HCT116 (cell line): ENCODE measurements at regions not wholly inside any gene's neighbourhood (a gene's known extent, or its start where the extent isn't known, plus 50 kb on each side); places are given as distances from the start of the nearest gene placed in this dataset.

Source experiments
- ATAC-seq: fragments of 200-7000 bp; cut with Tn5 transposase; 2 replicates; pipeline ENCODE4 v1.9.1; 2020; ENCODE audit warnings: mild to moderate bottlenecking, moderate library complexity
- BruUV-seq: library from RNA; stranded (reverse); fragments of 400-500 nt; replicated peaks from 2 replicates; lab custom pipeline; 2021; lab: Mats Ljungman, UMichigan
- CTCF ChIA-PET: fragments of 300-600 bp; sonication (Branson Sonifier 250); formaldehyde crosslinking; loops from one replicate; lab custom pipeline; 2021; ENCODE audit warnings: antibody characterized with exemption; lab: Charles Lee
- POLR2A ChIA-PET: fragments of 300-600, 350-600 bp; sonication (Branson Sonifier 250); formaldehyde crosslinking; loops from one replicate; lab custom pipeline; 2021; ENCODE audit warnings: antibody characterized with exemption; lab: Charles Lee
- RAD21 ChIA-PET, 2 experiments: fragments of 300-600 bp; sonication (Branson Sonifier 250); formaldehyde crosslinking; loops; one replicate each; lab custom pipeline; 2023; ENCODE audit warnings: low total read pairs in 2 of 2; ENCODE audit not compliant: uncharacterized antibody in 2 of 2, unreplicated experiment in 2 of 2, low non-redundant PET in 1 of 2; lab: Charles Lee
- DNase-seq: peaks from one replicate; pipeline ENCODE4 v3.0.0-alpha.2; 2010; ENCODE audit warnings: low read depth, low spot score
- H2AFZ ChIP-seq: fragments of 200-600 bp; shearing (Covaris generic), sonication (generic); 2 replicates; pipeline ENCODE4 v1.6.1; 2017; ENCODE audit warnings: low read depth, mixed run types, mixed read lengths, antibody characterized with exemption, low read length; ENCODE audit not compliant: poor library complexity, severe bottlenecking
- H3K27ac ChIP-seq: 2 replicates; pipeline ENCODE4 v1.5.1; 2012; ENCODE audit warnings: low read depth, low read length
- H3K27me3 ChIP-seq: fragments of 200-600 bp; sonication (generic); 2 replicates; pipeline ENCODE4 v1.6.1; 2016; ENCODE audit warnings: mixed run types, low read length, mixed read lengths; ENCODE audit not compliant: insufficient read depth
- H3K36me3 ChIP-seq, 2 experiments: fragments of 200-500 bp in 1 of 2; fragments of 200-600 bp in 1 of 2; sonication (Bioruptor generic) in 1 of 2; sonication (generic) in 1 of 2; 2 replicates each; pipeline versions ENCODE4 v1.5.1 to v1.6.1; 2014 to 2016; ENCODE audit warnings: low read length in 2 of 2, inconsistent platforms in 1 of 2, mixed read lengths in 1 of 2, mixed run types in 1 of 2; ENCODE audit not compliant: insufficient read depth in 2 of 2, control insufficient read depth in 1 of 2
- H3K4me1 ChIP-seq, 2 experiments: fragments of 200-600 bp in 1 of 2; sonication (generic) in 1 of 2; 2 replicates each; pipeline versions ENCODE4 v1.5.1 to v1.6.1; 2012 to 2017; ENCODE audit warnings: low read length in 2 of 2, inconsistent platforms in 1 of 2, mild to moderate bottlenecking in 1 of 2, mixed read lengths in 1 of 2, mixed run types in 1 of 2, moderate library complexity in 1 of 2; ENCODE audit not compliant: insufficient read depth in 2 of 2, control insufficient read depth in 1 of 2
- H3K4me2 ChIP-seq: fragments of 200-600 bp; sonication (generic); 2 replicates; pipeline ENCODE4 v1.6.1; 2017; ENCODE audit warnings: mixed run types, low read length, mixed read lengths
- H3K4me3 ChIP-seq, 2 experiments: fragments of 200-600 bp in 1 of 2; sonication (generic) in 1 of 2; replicated peaks in 1 of 2; 2 replicates each; pipeline ENCODE4 v1.5.1; 2011 to 2016; ENCODE audit warnings: low read length in 2 of 2, control low read depth in 1 of 2, low read depth in 1 of 2, mild to moderate bottlenecking in 1 of 2, mixed read lengths in 1 of 2, mixed run types in 1 of 2
- H3K79me2 ChIP-seq: fragments of 200-600 bp; sonication (generic); 2 replicates; pipeline ENCODE4 v1.6.1; 2017; ENCODE audit warnings: mild to moderate bottlenecking, mixed run types, low read length, moderate library complexity, mixed read lengths; ENCODE audit not compliant: insufficient read depth
- H3K9ac ChIP-seq: fragments of 200-600 bp; sonication (generic); 2 replicates; pipeline ENCODE4 v1.6.1; 2016; ENCODE audit warnings: low read length, mixed read lengths
- H3K9me2 ChIP-seq: fragments of 200-600 bp; sonication (generic), shearing (Covaris generic); 2 replicates; pipeline ENCODE4 v1.6.1; 2017; ENCODE audit warnings: mixed run types, mild to moderate bottlenecking, moderate library complexity; ENCODE audit not compliant: insufficient read depth
- H3K9me3 ChIP-seq, 2 experiments: fragments of 200-500 bp in 1 of 2; fragments of 200-600 bp in 1 of 2; sonication (Bioruptor generic) in 1 of 2; sonication (generic) in 1 of 2; 2 replicates each; pipeline ENCODE4 v1.6.1; 2014 to 2017; ENCODE audit warnings: low read length in 2 of 2, mixed read lengths in 2 of 2, inconsistent platforms in 1 of 2, low read depth in 1 of 2, mild to moderate bottlenecking in 1 of 2, mixed run types in 1 of 2, moderate library complexity in 1 of 2; ENCODE audit not compliant: control insufficient read depth in 1 of 2, insufficient read depth in 1 of 2
- H4K20me1 ChIP-seq: fragments of 200-600 bp; sonication (generic), shearing (Covaris generic); 2 replicates; pipeline ENCODE4 v1.6.1; 2017; ENCODE audit warnings: mixed run types, mild to moderate bottlenecking, moderate library complexity; ENCODE audit not compliant: insufficient read depth
- ATF3 ChIP-seq: IDR thresholded peaks from 2 replicates; pipeline ENCODE4 v1.6.1; 2012
- CBX3 ChIP-seq: IDR thresholded peaks from 2 replicates; pipeline ENCODE4 v1.6.1; 2012; ENCODE audit warnings: low read depth
- CEBPB ChIP-seq: IDR thresholded peaks from 2 replicates; pipeline ENCODE4 v1.6.1; 2012; ENCODE audit warnings: low read depth
- EGR1 ChIP-seq: IDR thresholded peaks from 2 replicates; pipeline ENCODE4 v1.6.1; 2012; ENCODE audit warnings: low read depth
- ELF1 ChIP-seq: IDR thresholded peaks from 2 replicates; pipeline ENCODE4 v1.6.1; 2012; ENCODE audit warnings: low read depth, borderline replicate concordance
- FOSL1 ChIP-seq: IDR thresholded peaks from 2 replicates; pipeline ENCODE4 v1.6.1; 2012; ENCODE audit warnings: low read depth
- JUND ChIP-seq: IDR thresholded peaks from 2 replicates; pipeline ENCODE4 v1.6.1; 2012
- POLR2A ChIP-seq: IDR thresholded peaks from 2 replicates; pipeline ENCODE4 v1.7.0; 2011; ENCODE audit warnings: borderline replicate concordance; ENCODE audit not compliant: insufficient read depth, insufficient read length; ENCODE audit errors: extremely low read depth
- POLR2AphosphoS5 ChIP-seq: IDR thresholded peaks from 2 replicates; pipeline ENCODE4 v1.6.1; 2011; ENCODE audit warnings: mild to moderate bottlenecking, low read depth, low read length, moderate library complexity
- RAD21 ChIP-seq: IDR thresholded peaks from 2 replicates; pipeline ENCODE4 v1.6.1; 2012; ENCODE audit warnings: low read depth, mild to moderate bottlenecking
- SIN3A ChIP-seq: IDR thresholded peaks from 2 replicates; pipeline ENCODE4 v1.6.1; 2012; ENCODE audit warnings: low read depth
- SRF ChIP-seq: IDR thresholded peaks from 2 replicates; pipeline ENCODE4 v1.6.1; 2012; ENCODE audit warnings: low read depth
- YY1 ChIP-seq: IDR thresholded peaks from 2 replicates; pipeline ENCODE4 v1.6.1; 2011; ENCODE audit warnings: low read length, low read depth, moderate library complexity, mild to moderate bottlenecking; ENCODE audit not compliant: insufficient replicate concordance; ENCODE audit errors: extremely low read depth
- ZBTB33 ChIP-seq: IDR thresholded peaks from 2 replicates; pipeline ENCODE4 v1.6.1; 2011; ENCODE audit warnings: mild to moderate bottlenecking, low read length, moderate library complexity; ENCODE audit not compliant: insufficient replicate concordance; ENCODE audit errors: extremely low read depth
- ZFX ChIP-seq: fragments of 450-650 bp; IDR thresholded peaks from 2 replicates; pipeline ENCODE4 v1.6.1; 2017
- ZNF274 ChIP-seq: fragments of 200-500 bp; sonication (Bioruptor generic); IDR thresholded peaks from 2 replicates; pipeline ENCODE4 v1.6.1; 2014; ENCODE audit warnings: mild to moderate bottlenecking, low read depth, low read length, inconsistent platforms
- intact Hi-C: fragments of 100-400 bp; cut with micrococcal nuclease; formaldehyde crosslinking; loops from 2 replicates; pipeline ENCODE4 v1.10.0; 2022

GRCh38 chr3:104805042-104805441 is 561.7 kb upstream of the ALCAM start:
- Histone ChIP-seq H3K9ac (no peak overlapping the region), H3K79me2 (no peaks in the 10 kb centered on the region), H3K4me2 (no peak overlapping the region), H4K20me1 (no peaks in the 10 kb centered on the region), H3K4me3 (no peak overlapping the region), H3K27ac (no peak overlapping the region), H3K9me2 (no peaks in the 10 kb centered on the region), H3K36me3 (no peaks in the 10 kb centered on the region), H2AFZ (no peak overlapping the region), H3K9me3 (no peaks in the 10 kb centered on the region), H3K27me3 (no peaks in the 10 kb centered on the region), H3K4me1 (no peaks in the 10 kb centered on the region)
- POLR2A ChIA-PET = no interaction called here
- intact Hi-C loops = no loop called here
- RAD21 ChIA-PET = no interaction called here
- ATAC-seq (no peak), DNase-seq (no peak)
- CTCF ChIA-PET = no interaction called here
- BruUV-seq = no TSS peak
- TF ChIP-seq SRF = no peak
- no peak for TF ChIP-seq POLR2A
- no peak for TF ChIP-seq YY1
- TF ChIP-seq SIN3A = no peak
- TF ChIP-seq EGR1 = no peak
- TF ChIP-seq FOSL1 = no peak
- TF ChIP-seq ELF1 = no peak
- no peak for TF ChIP-seq ZBTB33
- TF ChIP-seq CEBPB = no peak
- TF ChIP-seq RAD21 = no peak
- TF ChIP-seq CBX3 = no peak

- RAD21 ChIA-PET = no interaction called here
- POLR2A ChIA-PET = no interaction called here
- intact Hi-C loops = no loop called here
- BruUV-seq = no TSS peak
- DNase-seq (no peak), ATAC-seq (no peak)
- Histone ChIP-seq H3K9ac (no peak overlapping the region), H2AFZ (no peak overlapping the region), H3K36me3 (no peaks in the 10 kb centered on the region), H3K27ac (no peak overlapping the region), H3K4me1 (no peaks in the 10 kb centered on the region), H3K4me3 (no peak overlapping the region), H3K9me3 (no peaks in the 10 kb centered on the region), H4K20me1 (no peaks in the 10 kb centered on the region), H3K79me2 (no peaks in the 10 kb centered on the region), H3K9me2 (no peaks in the 10 kb centered on the region), H3K27me3 (no peaks in the 10 kb centered on the region), H3K4me2 (no peak overlapping the region)
- CTCF ChIA-PET = no interaction called here
- TF ChIP-seq ZFX (no peak), YY1 (no peak), JUND (no peak), POLR2AphosphoS5 (no peak), ATF3 (no peak), ZNF274 (no peak), CBX3 (no peak), RAD21 (no peak)
Measured at GRCh38 chr3:104805508-104805907, 561.2 kb upstream of the ALCAM start.
